PC-3 (cell line): ENCODE measurements at regions not wholly inside any gene's neighbourhood (a gene's known extent, or its start where the extent isn't known, plus 50 kb on each side); places are given as distances from the start of the nearest gene placed in this dataset.
A peak's percentile ranks its signal among the peaks of the same experiment; 100 is the strongest.

Experiments
- ATAC-seq: fragments of 200-7000 bp; cut with Tn5 transposase; 2 replicates; pipeline ENCODE4 v1.9.1; 2020; ENCODE audit warnings: mild to moderate bottlenecking, moderate library complexity
- BruUV-seq: library from RNA; stranded (reverse); fragments of 400-500 nt; replicated peaks from 2 replicates; lab custom pipeline; 2021; lab: Mats Ljungman, UMichigan
- CTCF ChIA-PET: fragments of 300-600 bp; sonication (Branson Sonifier 250); formaldehyde crosslinking; loops from one replicate; lab custom pipeline; 2022; ENCODE audit warnings: antibody characterized with exemption; lab: Charles Lee
- POLR2A ChIA-PET: fragments of 300-600 bp; sonication (Branson Sonifier 250); formaldehyde crosslinking; loops from one replicate; lab custom pipeline; 2022; ENCODE audit warnings: antibody characterized with exemption; ENCODE audit not compliant: unreplicated experiment; lab: Charles Lee
- DNase-seq: peaks from one replicate; pipeline ENCODE4 v3.0.0-alpha.2; 2015
- H2AFZ ChIP-seq: fragments of 300-600 bp; sonication (generic); 2 replicates; pipeline ENCODE4 v1.6.0; 2016; ENCODE audit warnings: antibody characterized with exemption, low read length
- H3F3A ChIP-seq: fragments of 300-600 bp; sonication (generic); one replicate; pipeline ENCODE4 v1.6.0; 2017; ENCODE audit warnings: antibody characterized with exemption, low read length, control low read depth, mild to moderate bottlenecking; ENCODE audit not compliant: unreplicated experiment
- H3K27ac ChIP-seq: fragments of 300-600 bp; sonication (generic); 2 replicates; pipeline ENCODE4 v1.5.1; 2016; ENCODE audit warnings: mild to moderate bottlenecking, low read length
- H3K27me3 ChIP-seq: fragments of 300-600 bp; sonication (generic); 2 replicates; pipeline ENCODE4 v1.6.1; 2016; ENCODE audit warnings: low read length, mixed read lengths
- H3K36me3 ChIP-seq: fragments of 300-600 bp; sonication (generic); 2 replicates; pipeline ENCODE4 v1.6.1; 2016; ENCODE audit warnings: low read depth, mixed run types, low read length, mixed read lengths
- H3K4me1 ChIP-seq: fragments of 300-600 bp; sonication (generic); 2 replicates; pipeline ENCODE4 v1.5.1; 2016; ENCODE audit warnings: low read length; ENCODE audit not compliant: insufficient read depth
- H3K4me2 ChIP-seq: fragments of 300-600 bp; sonication (generic); 2 replicates; pipeline ENCODE4 v1.6.0; 2016; ENCODE audit warnings: low read length
- H3K4me3 ChIP-seq: fragments of 300-600 bp; sonication (generic); 2 replicates; pipeline ENCODE4 v1.5.1; 2016; ENCODE audit warnings: mild to moderate bottlenecking, low read length, mixed read lengths
- H3K79me2 ChIP-seq: fragments of 300-600 bp; sonication (generic); 2 replicates; pipeline ENCODE4 v1.6.1; 2017; ENCODE audit warnings: low read length, mixed read lengths
- H3K9ac ChIP-seq: fragments of 300-600 bp; sonication (generic); 2 replicates; pipeline ENCODE4 v1.6.0; 2016; ENCODE audit warnings: mild to moderate bottlenecking, low read length
- H3K9me2 ChIP-seq: fragments of 300-600 bp; sonication (generic); replicated peaks from 2 replicates; pipeline ENCODE4 v1.6.1; 2016; ENCODE audit warnings: mixed run types, low read length, mixed read lengths
- H3K9me3 ChIP-seq: fragments of 300-600 bp; sonication (generic); 2 replicates; pipeline ENCODE4 v1.6.1; 2016; ENCODE audit warnings: low read length, mixed read lengths
- H4K20me1 ChIP-seq: fragments of 300-600 bp; sonication (generic); 2 replicates; pipeline ENCODE4 v1.6.1; 2016; ENCODE audit warnings: low read length, mixed read lengths
- CTCF ChIP-seq: fragments of 300-600 bp; sonication (generic); conservative IDR thresholded peaks from 2 replicates; pipeline ENCODE4 v1.5.1; 2017; ENCODE audit warnings: antibody characterized with exemption, low read depth, mild to moderate bottlenecking, low read length
- EZH2 ChIP-seq: fragments of 300-600 bp; sonication (generic); IDR thresholded peaks from one replicate; pipeline ENCODE4 v1.6.1; 2017; ENCODE audit warnings: antibody characterized with exemption, mild to moderate bottlenecking, low read length; ENCODE audit not compliant: unreplicated experiment
- EZH2phosphoT487 ChIP-seq: fragments of 300-600 bp; sonication (generic); IDR thresholded peaks from 2 replicates; pipeline ENCODE4 v1.6.1; 2018; ENCODE audit warnings: mild to moderate bottlenecking, antibody characterized with exemption, low read length, borderline replicate concordance
- intact Hi-C: fragments of 100-400 bp; cut with micrococcal nuclease; formaldehyde crosslinking; loops from 2 replicates; pipeline ENCODE4 v1.9.0; 2023

DNA sequence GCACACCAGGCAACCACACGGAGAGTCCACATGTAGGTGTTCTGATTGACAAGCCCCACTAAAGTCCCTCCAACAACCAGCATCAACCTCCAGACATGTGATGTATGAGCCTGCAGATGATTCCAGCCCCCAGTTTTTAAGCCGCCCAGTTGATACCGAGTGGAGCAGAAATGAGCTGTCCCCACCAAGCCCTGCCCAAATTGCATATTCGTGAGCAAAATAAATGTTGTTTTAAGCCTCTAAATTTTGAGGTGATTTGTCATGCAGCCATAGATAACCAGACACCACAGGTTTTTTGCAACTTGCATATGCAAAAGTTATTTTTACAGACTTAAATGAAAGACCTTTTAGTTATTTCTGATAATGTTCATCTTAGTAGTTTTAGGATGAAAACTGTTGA, 187.7 kb downstream of the PIK3R1 start:
- H4K20me1 ChIP-seq, result no peaks in the 10 kb centered on the region
- H3K9me3 ChIP-seq, result no peaks in the 10 kb centered on the region
- no peak for TF ChIP-seq CTCF
- H3K4me2 ChIP-seq, result no peak overlapping the region
- no peak overlapping the region for H3K27ac ChIP-seq
- H3K36me3 ChIP-seq, result no peaks in the 10 kb centered on the region
- H3K9ac ChIP-seq, result no peak overlapping the region
- H3K9me2 ChIP-seq, result no peaks in the 10 kb centered on the region
- no peaks in the 10 kb centered on the region for H3F3A ChIP-seq
- H3K4me1 ChIP-seq, result peaks cover 12% of the 10 kb centered on the region; the same call in 1 of the 2 replicates
- no peaks in the 10 kb centered on the region for H3K27me3 ChIP-seq
- ChIA-PET POLR2A (no interaction called here), CTCF (no interaction called here)
- BruUV-seq, result no TSS peak
- no peaks in the 10 kb centered on the region for H3K79me2 ChIP-seq
- H2AFZ ChIP-seq, result no peak overlapping the region
- ATAC-seq (no peak), DNase-seq (no peak)
- intact Hi-C loops, result no loop called here
- no peak overlapping the region for H3K4me3 ChIP-seq

GRCh38 chr5:68404246-68404645, 188.7 kb downstream of the PIK3R1 start:
- H4K20me1 ChIP-seq, result no peaks in the 10 kb centered on the region
- no peak overlapping the region for H3K4me3 ChIP-seq
- no peak overlapping the region for H2AFZ ChIP-seq
- no TSS peak for BruUV-seq
- CTCF ChIA-PET, result interaction anchor here (0.7 kb wide), 1 partner anchor 118 kb away, joined by 3 read pairs; no protein-coding TSS in a partner anchor
- no peaks in the 10 kb centered on the region for H3K79me2 ChIP-seq
- TF ChIP-seq EZH2phosphoT487 (no peak), EZH2 (no peak), CTCF (no peak)
- no peaks in the 10 kb centered on the region for H3K9me3 ChIP-seq
- no peaks in the 10 kb centered on the region for H3F3A ChIP-seq
- H3K4me2 ChIP-seq, result no peak overlapping the region
- no peaks in the 10 kb centered on the region for H3K27me3 ChIP-seq
- H3K4me1 ChIP-seq, result peaks cover 12% of the 10 kb centered on the region; the same call in 1 of the 2 replicates
- intact Hi-C loops, result no loop called here
- ATAC-seq, result no peak
- H3K36me3 ChIP-seq, result no peaks in the 10 kb centered on the region
- H3K9ac ChIP-seq, result no peak overlapping the region
- no peak overlapping the region for H3K27ac ChIP-seq
- H3K9me2 ChIP-seq, result no peaks in the 10 kb centered on the region
- POLR2A ChIA-PET, result no interaction called here
- no peak for DNase-seq

DNA sequence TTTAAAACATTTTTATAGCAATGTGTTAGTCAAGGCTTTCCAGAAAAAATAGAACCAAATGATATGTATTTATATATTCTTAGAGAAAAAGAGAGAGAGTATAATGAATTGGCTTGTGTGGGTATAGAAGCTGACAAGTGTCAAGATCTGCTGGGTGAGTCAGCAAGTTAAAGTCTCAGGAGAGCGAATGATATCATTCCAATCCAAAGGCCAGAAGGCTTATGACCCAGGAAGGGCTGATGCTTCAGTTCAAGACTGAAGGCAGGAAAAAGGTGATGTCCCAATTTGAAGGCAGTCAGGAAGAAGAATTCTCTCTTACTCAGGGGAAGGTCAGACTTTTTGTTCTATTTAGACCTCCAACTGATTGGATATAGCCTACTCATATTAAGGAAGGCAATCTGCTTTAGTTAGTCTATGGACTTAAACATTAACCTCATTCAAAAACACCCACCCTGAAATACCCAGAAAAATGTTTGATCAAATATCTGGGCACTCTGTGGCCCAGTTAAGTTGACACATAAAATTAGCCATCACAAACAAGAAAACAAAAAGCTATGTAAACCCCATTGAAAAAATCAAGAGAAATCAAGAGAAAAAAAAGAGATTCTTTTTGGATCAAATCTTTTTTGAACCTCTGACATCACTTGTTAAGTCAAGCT, 189.6 kb downstream of the PIK3R1 start:
- Histone ChIP-seq H3K27me3 (no peaks in the 10 kb centered on the region), H3K9me3 (no peaks in the 10 kb centered on the region), H3K4me2 (no peak overlapping the region), H3F3A (no peaks in the 10 kb centered on the region), H3K27ac (no peak overlapping the region), H3K79me2 (no peaks in the 10 kb centered on the region), H2AFZ (no peak overlapping the region), H3K4me1 (peaks cover 12% of the 10 kb centered on the region; the same call in 1 of the 2 replicates), H3K36me3 (no peaks in the 10 kb centered on the region), H3K9ac (no peak overlapping the region), H3K9me2 (no peaks in the 10 kb centered on the region), H4K20me1 (no peaks in the 10 kb centered on the region), H3K4me3 (no peak overlapping the region)
- no peak for ATAC-seq
- intact Hi-C loops, result no loop called here
- peak; percentile 4 for DNase-seq
- ChIA-PET CTCF (no interaction called here), POLR2A (interaction anchor here (0.7 kb wide), 1 partner anchor 190 kb away, joined by 4 read pairs; the partner anchor contains the start of gene PIK3R1)
- TF ChIP-seq EZH2phosphoT487, result no peak
- TF ChIP-seq EZH2, result no peak
- TF ChIP-seq CTCF, result no peak
- no TSS peak for BruUV-seq
